ENCODE measurements at regions not wholly inside any gene's neighbourhood (a gene's known extent, or its start where the extent isn't known, plus 50 kb on each side); places are given as distances from the start of the nearest gene placed in this dataset.
"Not testable (repeated sequence)": the region's sequence is repeated elsewhere in the genome, so short reads cannot be mapped to it uniquely, and the experiment has no call there.

DNA sequence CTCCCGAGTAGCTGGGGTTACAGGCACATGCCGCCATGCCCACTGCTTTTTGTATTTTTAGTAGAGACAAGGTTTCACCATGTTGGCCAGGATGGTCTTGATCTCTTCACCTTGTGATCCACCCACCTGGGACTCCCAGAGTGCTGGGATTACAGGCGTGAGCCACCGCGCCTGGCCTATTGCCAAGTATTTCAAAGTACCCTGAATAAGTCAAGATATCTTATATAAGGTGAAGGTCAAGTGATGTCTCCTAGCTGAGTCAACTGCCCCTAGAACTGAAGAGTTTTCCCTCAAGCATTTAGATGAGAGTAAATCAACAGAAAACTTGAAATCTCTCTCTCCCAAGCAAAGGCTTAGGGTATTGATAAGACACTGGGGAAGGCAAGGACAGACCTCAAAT is 63.9 kb downstream of the RPL22L1 start:
- TF ChIP-seq, protein P1, sequence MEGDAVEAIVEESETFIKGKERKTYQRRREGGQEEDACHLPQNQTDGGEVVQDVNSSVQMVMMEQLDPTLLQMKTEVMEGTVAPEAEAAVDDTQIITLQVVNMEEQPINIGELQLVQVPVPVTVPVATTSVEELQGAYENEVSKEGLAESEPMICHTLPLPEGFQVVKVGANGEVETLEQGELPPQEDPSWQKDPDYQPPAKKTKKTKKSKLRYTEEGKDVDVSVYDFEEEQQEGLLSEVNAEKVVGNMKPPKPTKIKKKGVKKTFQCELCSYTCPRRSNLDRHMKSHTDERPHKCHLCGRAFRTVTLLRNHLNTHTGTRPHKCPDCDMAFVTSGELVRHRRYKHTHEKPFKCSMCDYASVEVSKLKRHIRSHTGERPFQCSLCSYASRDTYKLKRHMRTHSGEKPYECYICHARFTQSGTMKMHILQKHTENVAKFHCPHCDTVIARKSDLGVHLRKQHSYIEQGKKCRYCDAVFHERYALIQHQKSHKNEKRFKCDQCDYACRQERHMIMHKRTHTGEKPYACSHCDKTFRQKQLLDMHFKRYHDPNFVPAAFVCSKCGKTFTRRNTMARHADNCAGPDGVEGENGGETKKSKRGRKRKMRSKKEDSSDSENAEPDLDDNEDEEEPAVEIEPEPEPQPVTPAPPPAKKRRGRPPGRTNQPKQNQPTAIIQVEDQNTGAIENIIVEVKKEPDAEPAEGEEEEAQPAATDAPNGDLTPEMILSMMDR (IDR thresholded peaks at IDR 0.05; ENCODE audit: unreplicated experiment), result no peak
- H3K4me3 Mint-ChIP-seq (ENCODE audit: low read depth, unreplicated experiment), result no peak overlapping the region
- peaks cover 44% of the 10 kb centered on the region for H3K4me1 Mint-ChIP-seq (ENCODE audit: low read depth, unreplicated experiment)
- no peaks in the 10 kb centered on the region for H3K27me3 Mint-ChIP-seq (ENCODE audit: unreplicated experiment)
- DNase-seq, result no peak
- intact Hi-C loops (cut with micrococcal nuclease; ENCODE audit: unreplicated experiment), result no loop called here
- no peaks in the 10 kb centered on the region for H3K36me3 Mint-ChIP-seq (ENCODE audit: insufficient read depth, unreplicated experiment)
- H3K9me3 Mint-ChIP-seq (ENCODE audit: low read depth, unreplicated experiment), result no peaks in the 10 kb centered on the region
- CTCF ChIA-PET, result no interaction called here
- H3K27ac Mint-ChIP-seq (ENCODE audit: unreplicated experiment), result no peak overlapping the region
- BruUV-seq (replicated peaks), result no TSS peak

- H3K27ac Mint-ChIP-seq (ENCODE audit: unreplicated experiment); CTCF ChIA-PET; BruUV-seq (replicated peaks); H3K27me3 Mint-ChIP-seq (ENCODE audit: unreplicated experiment); H3K36me3 Mint-ChIP-seq (ENCODE audit: insufficient read depth, unreplicated experiment); H3K9me3 Mint-ChIP-seq (ENCODE audit: low read depth, unreplicated experiment); DNase-seq; intact Hi-C loops (cut with micrococcal nuclease; ENCODE audit: unreplicated experiment); H3K4me3 Mint-ChIP-seq (ENCODE audit: low read depth, unreplicated experiment): not testable (repeated sequence)
- H3K4me1 Mint-ChIP-seq (ENCODE audit: low read depth, unreplicated experiment), result peaks cover 36% of the 10 kb centered on the region
Observed at GRCh38 chr3:170805296-170805695, 64.7 kb downstream of the RPL22L1 start.

DNA sequence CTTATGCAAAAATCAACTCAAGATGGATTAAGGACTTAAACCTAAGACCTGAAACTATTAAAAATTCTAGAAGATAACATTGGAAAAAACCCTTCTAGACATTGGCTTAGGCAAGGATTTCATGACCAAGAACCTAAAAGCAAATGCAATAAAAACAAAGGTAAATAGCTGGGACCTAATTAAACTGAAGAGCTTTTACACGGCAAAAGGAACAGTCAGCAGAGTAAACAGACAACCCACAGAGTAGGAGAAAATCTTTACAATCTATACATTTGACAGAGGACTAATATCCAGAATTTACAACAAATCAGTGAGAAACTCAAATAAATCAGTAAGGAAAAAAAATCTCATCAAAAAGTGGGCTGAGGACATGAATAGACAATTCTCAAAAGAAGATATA is 65.4 kb downstream of the RPL22L1 start:
- H3K9me3 Mint-ChIP-seq (ENCODE audit: low read depth, unreplicated experiment); H3K36me3 Mint-ChIP-seq (ENCODE audit: insufficient read depth, unreplicated experiment); H3K4me3 Mint-ChIP-seq (ENCODE audit: low read depth, unreplicated experiment); intact Hi-C loops (cut with micrococcal nuclease; ENCODE audit: unreplicated experiment); DNase-seq; BruUV-seq (replicated peaks); H3K27me3 Mint-ChIP-seq (ENCODE audit: unreplicated experiment); H3K27ac Mint-ChIP-seq (ENCODE audit: unreplicated experiment): not testable (repeated sequence)
- H3K4me1 Mint-ChIP-seq (ENCODE audit: low read depth, unreplicated experiment), result peaks cover 30% of the 10 kb centered on the region
- CTCF ChIA-PET, result interaction anchor here (1.5 kb wide), 1 partner anchor 7 kb away, joined by 5 read pairs; no protein-coding TSS in a partner anchor

DNA sequence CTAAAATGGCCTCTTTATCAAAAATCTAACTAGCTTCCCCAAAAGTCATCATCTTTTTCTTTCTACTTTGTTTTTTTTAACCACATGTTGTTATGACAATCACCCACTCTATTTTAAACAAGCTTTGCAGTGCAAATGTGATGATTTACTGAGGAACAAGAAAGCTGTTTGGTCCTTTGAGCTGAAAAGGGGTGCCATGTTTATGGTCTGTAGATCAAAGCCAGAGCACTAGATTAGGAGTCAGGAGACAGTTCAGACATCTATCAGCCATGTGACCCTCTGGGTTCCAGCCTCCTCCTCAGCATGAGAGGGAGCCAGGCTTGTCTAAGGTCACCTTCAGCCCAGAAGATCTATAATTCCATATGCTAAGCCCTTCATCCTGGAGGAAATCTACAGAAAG is 65.9 kb downstream of the RPL22L1 start:
- H3K4me1 Mint-ChIP-seq (ENCODE audit: low read depth, unreplicated experiment), result peaks cover 24% of the 10 kb centered on the region
- TF ChIP-seq, protein P1 (IDR thresholded peaks at IDR 0.05; ENCODE audit: unreplicated experiment), result no peak
- intact Hi-C loops (cut with micrococcal nuclease; ENCODE audit: unreplicated experiment), result no loop called here
- H3K9me3 Mint-ChIP-seq (ENCODE audit: low read depth, unreplicated experiment), result no peaks in the 10 kb centered on the region
- H3K4me3 Mint-ChIP-seq (ENCODE audit: low read depth, unreplicated experiment), result no peak overlapping the region
- H3K27ac Mint-ChIP-seq (ENCODE audit: unreplicated experiment), result no peak overlapping the region
- no peak for DNase-seq
- H3K36me3 Mint-ChIP-seq (ENCODE audit: insufficient read depth, unreplicated experiment), result no peaks in the 10 kb centered on the region
- CTCF ChIA-PET, result interaction anchor here (1.5 to 1.6 kb wide), 2 partner anchors 7 to 11 kb away, joined by 4 to 5 read pairs; no protein-coding TSS in a partner anchor
- BruUV-seq (replicated peaks), result no TSS peak
- H3K27me3 Mint-ChIP-seq (ENCODE audit: unreplicated experiment), result no peaks in the 10 kb centered on the region

- CTCF ChIA-PET, result interaction anchor here (0.7 to 1.6 kb wide), 3 partner anchors 9 to 333 kb away, joined by 4 to 6 read pairs (median 6); no protein-coding TSS in a partner anchor
- Mint-ChIP-seq H3K4me3 (ENCODE audit: low read depth, unreplicated experiment) (no peak overlapping the region), H3K9me3 (ENCODE audit: low read depth, unreplicated experiment) (no peaks in the 10 kb centered on the region), H3K36me3 (ENCODE audit: insufficient read depth, unreplicated experiment) (no peaks in the 10 kb centered on the region), H3K27ac (ENCODE audit: unreplicated experiment) (no peak overlapping the region), H3K27me3 (ENCODE audit: unreplicated experiment) (no peaks in the 10 kb centered on the region), H3K4me1 (ENCODE audit: low read depth, unreplicated experiment) (peaks cover 21% of the 10 kb centered on the region)
- intact Hi-C loops (cut with micrococcal nuclease; ENCODE audit: unreplicated experiment), result no loop called here
- DNase-seq, result no peak
- TF ChIP-seq, protein P1 (IDR thresholded peaks at IDR 0.05; ENCODE audit: unreplicated experiment), result no peak
- no TSS peak for BruUV-seq (replicated peaks)
Observed at GRCh38 chr3:170802164-170803151, 67.5 kb downstream of the RPL22L1 start.

Measured in Calu3 (cell line).